ENCODE measurements at regions not wholly inside any gene's neighbourhood (a gene's known extent, or its start where the extent isn't known, plus 50 kb on each side); places are given as distances from the start of the nearest gene placed in this dataset.
"Not testable (repeated sequence)": the region's sequence is repeated elsewhere in the genome, so short reads cannot be mapped to it uniquely, and the experiment has no call there.

- H3K36me3 ChIP-seq (replicated peaks in 1 of 2; ENCODE audit: control extremely low read depth in 1 of 2, control insufficient read depth in 1 of 2, extremely low read depth in 1 of 2, insufficient read depth in 2 of 2, low read length in 1 of 2); H3K4me3 Mint-ChIP-seq; POLR2A ChIA-PET; H3K4me1 Mint-ChIP-seq; H3K9me3 ChIP-seq (ENCODE audit: control extremely low read depth in 1 of 3, control insufficient read depth in 2 of 3, insufficient read depth in 1 of 3, low read length in 2 of 3); H4K20me1 ChIP-seq (ENCODE audit: control insufficient read depth, insufficient read depth, low read length, poor library complexity, severe bottlenecking); ATAC-seq (ENCODE audit: low read depth); H3K4me3 ChIP-seq (ENCODE audit: control extremely low read depth in 1 of 5, extremely low read depth in 1 of 5, insufficient read depth in 1 of 5, low read depth in 2 of 5, low read length in 4 of 5); H3K27ac Mint-ChIP-seq; H3K4me2 ChIP-seq (replicated peaks; ENCODE audit: low read depth, low read length, poor library complexity, severe bottlenecking); DNase-seq; CTCF ChIA-PET; H3K9me3 Mint-ChIP-seq (ENCODE audit: insufficient read depth); H3K27me3 ChIP-seq (replicated peaks in 1 of 4; ENCODE audit: control extremely low read depth in 1 of 4, control insufficient read depth in 3 of 4, insufficient read depth in 4 of 4, low read length in 3 of 4); H3K27ac ChIP-seq (ENCODE audit: low read length in 2 of 2); intact Hi-C loops (cut with micrococcal nuclease); H3K27me3 Mint-ChIP-seq; H3K79me2 ChIP-seq (ENCODE audit: control insufficient read depth, insufficient read depth, low read length); H3K4me1 ChIP-seq (ENCODE audit: control insufficient read depth in 2 of 2, insufficient read depth in 2 of 2, low read length in 2 of 2); H3K9ac ChIP-seq (ENCODE audit: low read length); H2AFZ ChIP-seq (ENCODE audit: insufficient read depth, low read depth, low read length, poor library complexity, severe bottlenecking): not testable (repeated sequence)
- WGBS (ENCODE audit: insufficient coverage) = 85% methylated on average over 2 of the region's 5 CpGs
Observed at GRCh38 chr4:22624002-22624401, 68.7 kb upstream of the GBA3 start.

- no peaks in the 10 kb centered on the region for H3K27me3 ChIP-seq (replicated peaks in 1 of 4; ENCODE audit: control extremely low read depth in 1 of 4, control insufficient read depth in 3 of 4, insufficient read depth in 4 of 4, low read length in 3 of 4)
- H3K27ac ChIP-seq (ENCODE audit: low read length in 2 of 2) = no peak overlapping the region
- CTCF ChIA-PET = no interaction called here
- TF ChIP-seq CTCF (IDR thresholded peaks at IDR 0.05) (no peak), EZH2 (IDR thresholded peaks at IDR 0.05; ENCODE audit: borderline replicate concordance, insufficient read depth, low read depth, low read length, poor library complexity, severe bottlenecking) (no peak)
- Mint-ChIP-seq H3K4me1 (peaks cover 4% of the 10 kb centered on the region), H3K27ac (no peak overlapping the region), H3K9me3 (ENCODE audit: insufficient read depth) (peaks cover 2% of the 10 kb centered on the region), H3K27me3 (no peaks in the 10 kb centered on the region), H3K4me3 (no peak overlapping the region)
- no peaks in the 10 kb centered on the region for H4K20me1 ChIP-seq (ENCODE audit: control insufficient read depth, insufficient read depth, low read length, poor library complexity, severe bottlenecking)
- no peak overlapping the region for H3K4me3 ChIP-seq (ENCODE audit: control extremely low read depth in 1 of 5, extremely low read depth in 1 of 5, insufficient read depth in 1 of 5, low read depth in 2 of 5, low read length in 4 of 5)
- H3K79me2 ChIP-seq (ENCODE audit: control insufficient read depth, insufficient read depth, low read length) = no peaks in the 10 kb centered on the region
- no peaks in the 10 kb centered on the region for H3K36me3 ChIP-seq (replicated peaks in 1 of 2; ENCODE audit: control extremely low read depth in 1 of 2, control insufficient read depth in 1 of 2, extremely low read depth in 1 of 2, insufficient read depth in 2 of 2, low read length in 1 of 2)
- H2AFZ ChIP-seq (ENCODE audit: insufficient read depth, low read depth, low read length, poor library complexity, severe bottlenecking) = no peak overlapping the region
- H3K9me3 ChIP-seq (ENCODE audit: control extremely low read depth in 1 of 3, control insufficient read depth in 2 of 3, insufficient read depth in 1 of 3, low read length in 2 of 3) = no peaks in the 10 kb centered on the region
- no peak for ATAC-seq (ENCODE audit: low read depth)
- no peak for DNase-seq
- no peak overlapping the region for H3K4me2 ChIP-seq (replicated peaks; ENCODE audit: low read depth, low read length, poor library complexity, severe bottlenecking)
- intact Hi-C loops (cut with micrococcal nuclease) = no loop called here
- no peak overlapping the region for H3K9ac ChIP-seq (ENCODE audit: low read length)
- H3K4me1 ChIP-seq (ENCODE audit: control insufficient read depth in 2 of 2, insufficient read depth in 2 of 2, low read length in 2 of 2) = peaks cover 0 to 3% of the 10 kb centered on the region in 2 donors
- WGBS (ENCODE audit: insufficient coverage) = 0% methylated on average over 1 of the region's 3 CpGs
- POLR2A ChIA-PET = no interaction called here
Observed at GRCh38 chr4:22625311-22625710, 67.4 kb upstream of the GBA3 start.

DNA sequence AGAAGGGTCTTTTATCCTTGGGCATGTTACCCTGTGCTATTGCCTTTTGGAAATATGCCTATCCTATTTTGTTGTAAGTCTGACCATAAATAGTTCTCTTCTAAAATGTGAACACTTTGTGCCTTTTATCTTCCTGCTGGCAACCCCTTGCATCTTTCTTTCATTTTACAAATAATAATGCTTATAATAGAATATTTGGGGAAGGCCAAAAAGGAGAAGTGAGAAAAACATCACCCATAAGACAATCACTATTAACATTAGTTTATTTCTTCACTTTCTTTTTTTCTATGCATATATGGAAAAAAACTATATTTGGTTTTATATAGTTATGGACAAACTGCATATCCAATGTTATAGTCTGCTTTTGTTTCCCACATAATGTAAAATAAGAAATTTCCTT, 64.9 kb upstream of the GBA3 start:
- DNase-seq; POLR2A ChIA-PET; ATAC-seq (ENCODE audit: low read depth): not testable (repeated sequence)

More for the DNA sequence above, 64.9 kb upstream of the GBA3 start:
- H2AFZ ChIP-seq (ENCODE audit: insufficient read depth, low read depth, low read length, poor library complexity, severe bottlenecking); H3K79me2 ChIP-seq (ENCODE audit: control insufficient read depth, insufficient read depth, low read length); H3K27me3 ChIP-seq (replicated peaks in 1 of 4; ENCODE audit: control extremely low read depth in 1 of 4, control insufficient read depth in 3 of 4, insufficient read depth in 4 of 4, low read length in 3 of 4); H3K9me3 ChIP-seq (ENCODE audit: control extremely low read depth in 1 of 3, control insufficient read depth in 2 of 3, insufficient read depth in 1 of 3, low read length in 2 of 3); H3K4me1 Mint-ChIP-seq; H3K36me3 ChIP-seq (replicated peaks in 1 of 2; ENCODE audit: control extremely low read depth in 1 of 2, control insufficient read depth in 1 of 2, extremely low read depth in 1 of 2, insufficient read depth in 2 of 2, low read length in 1 of 2); intact Hi-C loops (cut with micrococcal nuclease); H4K20me1 ChIP-seq (ENCODE audit: control insufficient read depth, insufficient read depth, low read length, poor library complexity, severe bottlenecking); CTCF ChIA-PET; H3K27ac ChIP-seq (ENCODE audit: low read length in 2 of 2); H3K4me2 ChIP-seq (replicated peaks; ENCODE audit: low read depth, low read length, poor library complexity, severe bottlenecking); H3K27ac Mint-ChIP-seq; H3K4me1 ChIP-seq (ENCODE audit: control insufficient read depth in 2 of 2, insufficient read depth in 2 of 2, low read length in 2 of 2); H3K27me3 Mint-ChIP-seq; H3K4me3 Mint-ChIP-seq; H3K9ac ChIP-seq (ENCODE audit: low read length); H3K4me3 ChIP-seq (ENCODE audit: control extremely low read depth in 1 of 5, extremely low read depth in 1 of 5, insufficient read depth in 1 of 5, low read depth in 2 of 5, low read length in 4 of 5); H3K9me3 Mint-ChIP-seq (ENCODE audit: insufficient read depth): not testable (repeated sequence)
